ENCODE measurements at regions not wholly inside any gene's neighbourhood (a gene's known extent, or its start where the extent isn't known, plus 50 kb on each side); places are given as distances from the start of the nearest gene placed in this dataset.

- ATAC-seq (ENCODE audit: low read depth) (no peak), DNase-seq (no peak)
- no TSS peak for BruUV-seq (replicated peaks)
- in situ Hi-C loops (cut with MboI; ENCODE audit: low sequenced_read_pairs) = no loop called here
- Histone ChIP-seq H2BK5ac (ENCODE audit: low read depth, low read length, poor library complexity, severe bottlenecking) (no peak overlapping the region), H3K4me3 (ENCODE audit: insufficient read depth, low read depth, low read length) (no peak overlapping the region), H3K56ac (ENCODE audit: extremely low read depth, insufficient read depth, low read length) (no peak overlapping the region), H2AK5ac (ENCODE audit: low read depth, low read length) (no peak overlapping the region), H3K4me2 (ENCODE audit: low read depth, low read length) (no peak overlapping the region), H4K8ac (ENCODE audit: low read depth in 2 of 2, low read length in 2 of 2) (no peak overlapping the region), H3K4me1 (ENCODE audit: control insufficient read depth, insufficient read depth, low read length) (no peaks in the 10 kb centered on the region), H3K4ac (ENCODE audit: low read depth, low read length) (no peak overlapping the region), H4K5ac (ENCODE audit: low read depth, low read length) (no peak overlapping the region), H3K9ac (ENCODE audit: low read depth, low read length) (no peak overlapping the region), H2BK20ac (ENCODE audit: low read depth, low read length) (no peak overlapping the region), H3K36me3 (ENCODE audit: control insufficient read depth, insufficient read depth, low read length) (no peaks in the 10 kb centered on the region), H2BK15ac (ENCODE audit: low read depth, low read length) (no peak overlapping the region), H3K9me1 (ENCODE audit: insufficient read depth, low read length) (no peaks in the 10 kb centered on the region), H3K18ac (ENCODE audit: low read depth, low read length) (no peak overlapping the region), H4K20me1 (ENCODE audit: insufficient read depth, low read length) (no peaks in the 10 kb centered on the region), H3K79me1 (ENCODE audit: low read depth in 1 of 2, low read length in 2 of 2) (no peaks in the 10 kb centered on the region), H3K27ac (ENCODE audit: insufficient read depth, low read length) (no peak overlapping the region), H3K27me3 (ENCODE audit: control insufficient read depth, insufficient read depth, low read length) (no peaks in the 10 kb centered on the region), H4K91ac (ENCODE audit: insufficient read depth, low read depth, low read length) (no peak overlapping the region), H2AK9ac (replicated peaks; ENCODE audit: low read depth, low read length, poor library complexity) (no peak overlapping the region), H3K14ac (replicated peaks; ENCODE audit: low read depth, low read length) (no peak overlapping the region), H3K9me3 (ENCODE audit: control insufficient read depth, insufficient read depth, low read length) (no peaks in the 10 kb centered on the region), H2AFZ (replicated peaks; ENCODE audit: low read length, poor library complexity) (no peak overlapping the region), H2BK120ac (ENCODE audit: low read depth, low read length) (no peak overlapping the region), H3K23ac (ENCODE audit: low read depth, low read length) (no peak overlapping the region)
- ChIA-PET CTCF (no interaction called here), POLR2A (ENCODE audit: unreplicated experiment) (no interaction called here)
- no peak for TF ChIP-seq RCOR1 (IDR thresholded peaks at IDR 0.05; ENCODE audit: insufficient replicate concordance, low read length)
- no peak for TF ChIP-seq RFX5 (IDR thresholded peaks at IDR 0.05; ENCODE audit: low read depth, low read length)
- TF ChIP-seq POLR2A (IDR thresholded peaks at IDR 0.05; ENCODE audit: low read depth, low read length) = no peak
- TF ChIP-seq RAD21 (IDR thresholded peaks at IDR 0.05; ENCODE audit: low read length) = no peak
- TF ChIP-seq FOS (IDR thresholded peaks at IDR 0.05; ENCODE audit: low read depth, low read length) = no peak
- TF ChIP-seq CTCF (conservative IDR thresholded peaks at IDR 0.05; ENCODE audit: low read depth, low read length) = no peak
- no peak for TF ChIP-seq BHLHE40 (IDR thresholded peaks at IDR 0.05; ENCODE audit: low read depth, low read length)
- no peak for TF ChIP-seq NFE2L2 (IDR thresholded peaks at IDR 0.05; ENCODE audit: low read depth, low read length)
- no peak for TF ChIP-seq USF2 (IDR thresholded peaks at IDR 0.05; ENCODE audit: low read depth, low read length)
- no peak for TF ChIP-seq MAFK (IDR thresholded peaks at IDR 0.05; ENCODE audit: low read depth, low read length)
- no peak for TF ChIP-seq MAZ (IDR thresholded peaks at IDR 0.05; ENCODE audit: borderline replicate concordance, low read depth, low read length)
- TF ChIP-seq MXI1 (IDR thresholded peaks at IDR 0.05; ENCODE audit: borderline replicate concordance, low read depth, low read length) = no peak
- no peak for TF ChIP-seq CHD1 (IDR thresholded peaks at IDR 0.05; ENCODE audit: low read depth, low read length)
- no peak for TF ChIP-seq CEBPB (IDR thresholded peaks at IDR 0.05; ENCODE audit: low read depth, low read length)
- TF ChIP-seq SMC3 (IDR thresholded peaks at IDR 0.05; ENCODE audit: low read depth, low read length) = no peak
- dilution Hi-C loops (cut with HindIII; ENCODE audit: low sequenced_read_pairs, unreplicated experiment) = no loop called here
- intact Hi-C loops (cut with micrococcal nuclease) = no loop called here
- WGBS, 2 experiments (ENCODE audit: extremely low coverage in 2 of 2, insufficient read length in 1 of 2) = 100% methylated on average over 2 of the region's 9 CpGs; no CpG with 5 or more reads in 1 of the 2 experiments
Measured at GRCh38 chr4:95619525-95620443, 71.0 kb upstream of the UNC5C start.
